WTC11 (cell line): ENCODE measurements at regions not wholly inside any gene's neighbourhood (a gene's known extent, or its start where the extent isn't known, plus 50 kb on each side); places are given as distances from the start of the nearest gene placed in this dataset.

Experiments used
- ATAC-seq: fragments of 200-7000 bp; cut with Tn5 transposase; 2 replicates; pipeline ENCODE4 v1.10.0; 2021; ENCODE audit warnings: mild to moderate bottlenecking, moderate library complexity
- CTCF ChIA-PET: fragments of 300-600 bp; sonication (Branson Sonifier 250); formaldehyde crosslinking; loops from one replicate; lab custom pipeline; 2021; ENCODE audit warnings: antibody characterized with exemption; lab: Charles Lee
- POLR2A ChIA-PET: fragments of 350-600 bp; sonication (Branson Sonifier 250); formaldehyde crosslinking; loops from one replicate; lab custom pipeline; 2021; ENCODE audit warnings: antibody characterized with exemption; lab: Charles Lee
- DNase-seq: peaks from one replicate; pipeline ENCODE4 v3.0.0; 2021; ENCODE audit warnings: low spot score
- H3K27ac Mint-ChIP-seq: 2 replicates; pipeline ENCODE4 v1.8.0; 2021; ENCODE audit warnings: mixed read lengths
- H3K27me3 Mint-ChIP-seq: 2 replicates; pipeline ENCODE4 v1.8.0; 2021; ENCODE audit warnings: low read depth, mild to moderate bottlenecking, moderate library complexity, mixed read lengths
- H3K36me3 Mint-ChIP-seq: 2 replicates; pipeline ENCODE4 v1.8.0; 2021; ENCODE audit warnings: mixed read lengths
- H3K4me1 Mint-ChIP-seq: 2 replicates; pipeline ENCODE4 v1.8.0; 2022; ENCODE audit warnings: mixed read lengths
- H3K4me3 Mint-ChIP-seq: 2 replicates; pipeline ENCODE4 v1.8.0; 2021; ENCODE audit warnings: mild to moderate bottlenecking, moderate library complexity, mixed read lengths
- H3K9me3 Mint-ChIP-seq: 2 replicates; pipeline ENCODE4 v1.8.0; 2021; ENCODE audit warnings: mixed read lengths
- ERG ChIP-seq: fragments of 250-450 bp; sonication (Bioruptor Pico); IDR thresholded peaks from 2 replicates; pipeline ENCODE4 v1.8.0; 2021; ENCODE audit warnings: mild to moderate bottlenecking
- ETV6 ChIP-seq: sonication (generic); formaldehyde crosslinking; IDR thresholded peaks from 2 replicates; pipeline ENCODE4 v1.8.1; 2022; ENCODE audit warnings: mild to moderate bottlenecking, missing genetic modification reagents
- GABPB1 ChIP-seq: sonication (generic); formaldehyde crosslinking; IDR thresholded peaks from 2 replicates; pipeline ENCODE4 v1.8.1; 2023; ENCODE audit warnings: mild to moderate bottlenecking, missing genetic modification reagents
- IRF2 ChIP-seq: sonication (generic); formaldehyde crosslinking; IDR thresholded peaks from 2 replicates; pipeline ENCODE4 v1.8.0; 2022; ENCODE audit warnings: low read depth, missing genetic modification reagents, borderline replicate concordance
- JAZF1 ChIP-seq: fragments of 250-450 bp; sonication (Bioruptor Pico); IDR thresholded peaks from 2 replicates; pipeline ENCODE4 v1.9.0; 2021; ENCODE audit warnings: moderate library complexity, mild to moderate bottlenecking, inconsistent platforms
- NFE2L1 ChIP-seq: sonication (generic); formaldehyde crosslinking; IDR thresholded peaks from 2 replicates; pipeline ENCODE4 v1.8.1; 2023; ENCODE audit warnings: missing genetic modification reagents
- PRDM15 ChIP-seq: sonication (generic); formaldehyde crosslinking; IDR thresholded peaks from 2 replicates; pipeline ENCODE4 v1.8.0; 2022; ENCODE audit warnings: missing genetic modification reagents
- RORB ChIP-seq: fragments of 250-450 bp; sonication (Bioruptor Pico); IDR thresholded peaks from 2 replicates; pipeline ENCODE4 v1.9.0; 2021; ENCODE audit warnings: mild to moderate bottlenecking
- USF2 ChIP-seq: sonication (generic); formaldehyde crosslinking; IDR thresholded peaks from 2 replicates; pipeline ENCODE4 v1.8.1; 2023; ENCODE audit warnings: mild to moderate bottlenecking, missing genetic modification reagents, moderate library complexity
- ZNF219 ChIP-seq: sonication (generic); formaldehyde crosslinking; IDR thresholded peaks from 2 replicates; pipeline ENCODE4 v1.8.0; 2023; ENCODE audit warnings: missing genetic modification reagents, mild to moderate bottlenecking, borderline replicate concordance
- ZNF232 ChIP-seq: sonication (generic); formaldehyde crosslinking; IDR thresholded peaks from 2 replicates; pipeline ENCODE4 v1.8.0; 2022; ENCODE audit warnings: mild to moderate bottlenecking, missing genetic modification reagents
- ZNF512 ChIP-seq: sonication (generic); formaldehyde crosslinking; IDR thresholded peaks from 2 replicates; pipeline ENCODE4 v1.8.1; 2022; ENCODE audit warnings: missing genetic modification reagents, borderline replicate concordance
- TF ChIP-seq, protein P1 (sequence below): sonication (generic); formaldehyde crosslinking; IDR thresholded peaks from 2 replicates; pipeline ENCODE4 v1.8.1; 2022; ENCODE audit warnings: low read depth, mild to moderate bottlenecking, moderate library complexity, missing genetic modification reagents, borderline replicate concordance
- TF ChIP-seq, protein P2 (sequence below): fragments of 200-600 bp; IDR thresholded peaks from 2 replicates; pipeline ENCODE4 v1.8.0; 2022; ENCODE audit warnings: antibody characterized with exemption
- TF ChIP-seq, protein P3 (sequence below): fragments of 250-450 bp; sonication (Bioruptor Pico); IDR thresholded peaks from 2 replicates; pipeline ENCODE4 v1.9.0; 2021; ENCODE audit warnings: mild to moderate bottlenecking
- TF ChIP-seq, protein P4 (sequence below): sonication (generic); formaldehyde crosslinking; IDR thresholded peaks from 2 replicates; pipeline ENCODE4 v1.8.1; 2022; ENCODE audit warnings: low read depth, missing genetic modification reagents, borderline replicate concordance

GRCh38 chr6:169378620-169379381 lies 125.2 kb upstream of the THBS2 start (continued):
- TF ChIP-seq ETV6 (CRISPR knock-in tag) (no peak), PRDM15 (no peak), ZNF512 (CRISPR knock-in tag) (no peak), JAZF1 (CRISPR knock-in tag) (no peak), NFE2L1 (CRISPR knock-in tag) (no peak), ZNF219 (CRISPR knock-in tag) (no peak)
- TF ChIP-seq, protein P1, sequence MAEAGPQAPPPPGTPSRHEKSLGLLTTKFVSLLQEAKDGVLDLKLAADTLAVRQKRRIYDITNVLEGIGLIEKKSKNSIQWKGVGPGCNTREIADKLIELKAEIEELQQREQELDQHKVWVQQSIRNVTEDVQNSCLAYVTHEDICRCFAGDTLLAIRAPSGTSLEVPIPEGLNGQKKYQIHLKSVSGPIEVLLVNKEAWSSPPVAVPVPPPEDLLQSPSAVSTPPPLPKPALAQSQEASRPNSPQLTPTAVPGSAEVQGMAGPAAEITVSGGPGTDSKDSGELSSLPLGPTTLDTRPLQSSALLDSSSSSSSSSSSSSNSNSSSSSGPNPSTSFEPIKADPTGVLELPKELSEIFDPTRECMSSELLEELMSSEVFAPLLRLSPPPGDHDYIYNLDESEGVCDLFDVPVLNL (CRISPR knock-in tag): no peak

GRCh38 chr6:169376458-169376857 lies 122.8 kb upstream of the THBS2 start:
- DNase-seq (no peak), ATAC-seq (no peak)
- Mint-ChIP-seq H3K9me3 (peaks cover 33% of the 10 kb centered on the region), H3K4me3 (no peak overlapping the region), H3K27ac (no peak overlapping the region), H3K27me3 (no peaks in the 10 kb centered on the region; the same call in 1 of the 2 replicates), H3K36me3 (peaks cover 18% of the 10 kb centered on the region), H3K4me1 (no peaks in the 10 kb centered on the region)
- CTCF ChIA-PET: no interaction called here
- TF ChIP-seq GABPB1 (no peak), ZNF232 (CRISPR knock-in tag) (no peak), ERG (CRISPR knock-in tag) (no peak), USF2 (CRISPR knock-in tag) (no peak), IRF2 (CRISPR knock-in tag) (no peak), RORB (no peak), PRDM15 (no peak)
- TF ChIP-seq, protein P2, sequence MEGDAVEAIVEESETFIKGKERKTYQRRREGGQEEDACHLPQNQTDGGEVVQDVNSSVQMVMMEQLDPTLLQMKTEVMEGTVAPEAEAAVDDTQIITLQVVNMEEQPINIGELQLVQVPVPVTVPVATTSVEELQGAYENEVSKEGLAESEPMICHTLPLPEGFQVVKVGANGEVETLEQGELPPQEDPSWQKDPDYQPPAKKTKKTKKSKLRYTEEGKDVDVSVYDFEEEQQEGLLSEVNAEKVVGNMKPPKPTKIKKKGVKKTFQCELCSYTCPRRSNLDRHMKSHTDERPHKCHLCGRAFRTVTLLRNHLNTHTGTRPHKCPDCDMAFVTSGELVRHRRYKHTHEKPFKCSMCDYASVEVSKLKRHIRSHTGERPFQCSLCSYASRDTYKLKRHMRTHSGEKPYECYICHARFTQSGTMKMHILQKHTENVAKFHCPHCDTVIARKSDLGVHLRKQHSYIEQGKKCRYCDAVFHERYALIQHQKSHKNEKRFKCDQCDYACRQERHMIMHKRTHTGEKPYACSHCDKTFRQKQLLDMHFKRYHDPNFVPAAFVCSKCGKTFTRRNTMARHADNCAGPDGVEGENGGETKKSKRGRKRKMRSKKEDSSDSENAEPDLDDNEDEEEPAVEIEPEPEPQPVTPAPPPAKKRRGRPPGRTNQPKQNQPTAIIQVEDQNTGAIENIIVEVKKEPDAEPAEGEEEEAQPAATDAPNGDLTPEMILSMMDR: no peak
- TF ChIP-seq, protein P3, sequence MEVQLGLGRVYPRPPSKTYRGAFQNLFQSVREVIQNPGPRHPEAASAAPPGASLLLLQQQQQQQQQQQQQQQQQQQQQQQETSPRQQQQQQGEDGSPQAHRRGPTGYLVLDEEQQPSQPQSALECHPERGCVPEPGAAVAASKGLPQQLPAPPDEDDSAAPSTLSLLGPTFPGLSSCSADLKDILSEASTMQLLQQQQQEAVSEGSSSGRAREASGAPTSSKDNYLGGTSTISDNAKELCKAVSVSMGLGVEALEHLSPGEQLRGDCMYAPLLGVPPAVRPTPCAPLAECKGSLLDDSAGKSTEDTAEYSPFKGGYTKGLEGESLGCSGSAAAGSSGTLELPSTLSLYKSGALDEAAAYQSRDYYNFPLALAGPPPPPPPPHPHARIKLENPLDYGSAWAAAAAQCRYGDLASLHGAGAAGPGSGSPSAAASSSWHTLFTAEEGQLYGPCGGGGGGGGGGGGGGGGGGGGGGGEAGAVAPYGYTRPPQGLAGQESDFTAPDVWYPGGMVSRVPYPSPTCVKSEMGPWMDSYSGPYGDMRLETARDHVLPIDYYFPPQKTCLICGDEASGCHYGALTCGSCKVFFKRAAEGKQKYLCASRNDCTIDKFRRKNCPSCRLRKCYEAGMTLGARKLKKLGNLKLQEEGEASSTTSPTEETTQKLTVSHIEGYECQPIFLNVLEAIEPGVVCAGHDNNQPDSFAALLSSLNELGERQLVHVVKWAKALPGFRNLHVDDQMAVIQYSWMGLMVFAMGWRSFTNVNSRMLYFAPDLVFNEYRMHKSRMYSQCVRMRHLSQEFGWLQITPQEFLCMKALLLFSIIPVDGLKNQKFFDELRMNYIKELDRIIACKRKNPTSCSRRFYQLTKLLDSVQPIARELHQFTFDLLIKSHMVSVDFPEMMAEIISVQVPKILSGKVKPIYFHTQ (CRISPR knock-in tag): no peak
- TF ChIP-seq, protein P4, sequence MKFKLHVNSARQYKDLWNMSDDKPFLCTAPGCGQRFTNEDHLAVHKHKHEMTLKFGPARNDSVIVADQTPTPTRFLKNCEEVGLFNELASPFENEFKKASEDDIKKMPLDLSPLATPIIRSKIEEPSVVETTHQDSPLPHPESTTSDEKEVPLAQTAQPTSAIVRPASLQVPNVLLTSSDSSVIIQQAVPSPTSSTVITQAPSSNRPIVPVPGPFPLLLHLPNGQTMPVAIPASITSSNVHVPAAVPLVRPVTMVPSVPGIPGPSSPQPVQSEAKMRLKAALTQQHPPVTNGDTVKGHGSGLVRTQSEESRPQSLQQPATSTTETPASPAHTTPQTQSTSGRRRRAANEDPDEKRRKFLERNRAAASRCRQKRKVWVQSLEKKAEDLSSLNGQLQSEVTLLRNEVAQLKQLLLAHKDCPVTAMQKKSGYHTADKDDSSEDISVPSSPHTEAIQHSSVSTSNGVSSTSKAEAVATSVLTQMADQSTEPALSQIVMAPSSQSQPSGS (CRISPR knock-in tag): no peak
- POLR2A ChIA-PET: no interaction called here
